ENCODE measurements at regions not wholly inside any gene's neighbourhood (a gene's known extent, or its start where the extent isn't known, plus 50 kb on each side); places are given as distances from the start of the nearest gene placed in this dataset.

- TF ChIP-seq, protein P1, sequence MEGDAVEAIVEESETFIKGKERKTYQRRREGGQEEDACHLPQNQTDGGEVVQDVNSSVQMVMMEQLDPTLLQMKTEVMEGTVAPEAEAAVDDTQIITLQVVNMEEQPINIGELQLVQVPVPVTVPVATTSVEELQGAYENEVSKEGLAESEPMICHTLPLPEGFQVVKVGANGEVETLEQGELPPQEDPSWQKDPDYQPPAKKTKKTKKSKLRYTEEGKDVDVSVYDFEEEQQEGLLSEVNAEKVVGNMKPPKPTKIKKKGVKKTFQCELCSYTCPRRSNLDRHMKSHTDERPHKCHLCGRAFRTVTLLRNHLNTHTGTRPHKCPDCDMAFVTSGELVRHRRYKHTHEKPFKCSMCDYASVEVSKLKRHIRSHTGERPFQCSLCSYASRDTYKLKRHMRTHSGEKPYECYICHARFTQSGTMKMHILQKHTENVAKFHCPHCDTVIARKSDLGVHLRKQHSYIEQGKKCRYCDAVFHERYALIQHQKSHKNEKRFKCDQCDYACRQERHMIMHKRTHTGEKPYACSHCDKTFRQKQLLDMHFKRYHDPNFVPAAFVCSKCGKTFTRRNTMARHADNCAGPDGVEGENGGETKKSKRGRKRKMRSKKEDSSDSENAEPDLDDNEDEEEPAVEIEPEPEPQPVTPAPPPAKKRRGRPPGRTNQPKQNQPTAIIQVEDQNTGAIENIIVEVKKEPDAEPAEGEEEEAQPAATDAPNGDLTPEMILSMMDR (conservative IDR thresholded peaks at IDR 0.05; ENCODE audit: low read depth, low read length), result no peak
- TF ChIP-seq EZH2 (IDR thresholded peaks at IDR 0.05; ENCODE audit: low read length, unreplicated experiment), result no peak
These were observed 621.7 kb upstream of the BOD1L1 start for GRCh38 chr4:14249226-14249625.
